Loucy (cell line): ENCODE measurements at regions not wholly inside any gene's neighbourhood (a gene's known extent, or its start where the extent isn't known, plus 50 kb on each side); places are given as distances from the start of the nearest gene placed in this dataset.

Source experiments
- EZH2phosphoT487 ChIP-seq: fragments of 200-600 bp; IDR thresholded peaks from 2 replicates; pipeline ENCODE4 v1.6.1; 2018; ENCODE audit warnings: antibody characterized with exemption, mild to moderate bottlenecking, moderate library complexity, borderline replicate concordance
- TF ChIP-seq, protein P1 (sequence below): fragments of 200-600 bp; sonication (generic); conservative IDR thresholded peaks from 2 replicates; pipeline ENCODE4 v1.5.1; 2014; ENCODE audit warnings: mild to moderate bottlenecking, antibody characterized with exemption, low read length

DNA sequence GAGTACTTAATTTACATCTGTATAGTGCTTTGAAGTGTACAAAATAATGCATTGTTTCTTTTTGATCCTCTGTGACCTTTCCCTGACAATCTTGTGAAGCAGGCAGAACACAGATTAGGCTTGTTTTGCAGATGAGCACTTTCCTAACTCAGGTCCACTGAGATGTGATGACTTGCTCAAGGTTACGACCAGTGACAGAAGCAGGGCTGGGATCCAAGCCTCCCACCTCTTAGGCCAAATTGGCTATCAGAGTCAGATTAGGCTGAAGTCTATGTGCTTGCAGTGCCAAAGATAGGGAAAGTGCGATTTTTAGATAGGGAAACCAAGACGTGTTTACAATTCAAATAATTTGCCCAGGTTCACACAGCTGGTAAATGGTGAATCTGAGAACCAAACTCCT, 147.3 kb downstream of the OMA1 start:
- TF ChIP-seq, protein P1, sequence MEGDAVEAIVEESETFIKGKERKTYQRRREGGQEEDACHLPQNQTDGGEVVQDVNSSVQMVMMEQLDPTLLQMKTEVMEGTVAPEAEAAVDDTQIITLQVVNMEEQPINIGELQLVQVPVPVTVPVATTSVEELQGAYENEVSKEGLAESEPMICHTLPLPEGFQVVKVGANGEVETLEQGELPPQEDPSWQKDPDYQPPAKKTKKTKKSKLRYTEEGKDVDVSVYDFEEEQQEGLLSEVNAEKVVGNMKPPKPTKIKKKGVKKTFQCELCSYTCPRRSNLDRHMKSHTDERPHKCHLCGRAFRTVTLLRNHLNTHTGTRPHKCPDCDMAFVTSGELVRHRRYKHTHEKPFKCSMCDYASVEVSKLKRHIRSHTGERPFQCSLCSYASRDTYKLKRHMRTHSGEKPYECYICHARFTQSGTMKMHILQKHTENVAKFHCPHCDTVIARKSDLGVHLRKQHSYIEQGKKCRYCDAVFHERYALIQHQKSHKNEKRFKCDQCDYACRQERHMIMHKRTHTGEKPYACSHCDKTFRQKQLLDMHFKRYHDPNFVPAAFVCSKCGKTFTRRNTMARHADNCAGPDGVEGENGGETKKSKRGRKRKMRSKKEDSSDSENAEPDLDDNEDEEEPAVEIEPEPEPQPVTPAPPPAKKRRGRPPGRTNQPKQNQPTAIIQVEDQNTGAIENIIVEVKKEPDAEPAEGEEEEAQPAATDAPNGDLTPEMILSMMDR = no peak
- TF ChIP-seq EZH2phosphoT487 = no peak
